DMS79 treated with DMSO at 0.1 percent for 48 hours (cell line): ENCODE measurements at regions not wholly inside any gene's neighbourhood (a gene's known extent, or its start where the extent isn't known, plus 50 kb on each side); places are given as distances from the start of the nearest gene placed in this dataset.
"Not testable (repeated sequence)": the region's sequence is repeated elsewhere in the genome, so short reads cannot be mapped to it uniquely, and the experiment has no call there.

Experiments used
- DNase-seq: peaks from one replicate; lab custom pipeline; 2025; lab: John Stamatoyannopoulos, UW

DNA sequence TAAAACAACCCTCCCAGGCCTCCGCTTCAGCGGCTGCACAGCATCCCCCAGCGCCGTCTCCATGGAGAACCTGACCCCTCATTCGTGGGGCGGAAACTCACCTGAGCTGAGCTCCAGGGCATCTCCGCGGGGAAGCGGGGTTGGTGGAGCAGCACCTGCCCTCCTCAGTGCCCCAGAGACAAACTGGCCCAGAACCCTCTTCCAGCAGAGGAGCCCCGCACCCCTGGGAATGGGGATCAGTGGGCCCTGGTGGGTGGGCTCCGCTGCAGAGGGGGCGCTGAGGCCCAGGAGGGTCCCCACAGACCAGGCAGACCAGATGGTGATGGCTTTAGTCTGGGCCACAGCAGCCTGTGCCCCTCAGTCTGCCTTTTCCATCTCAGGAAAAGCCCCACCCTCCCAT, 261.2 kb downstream of the ADGRD1 start:
- DNase-seq = not testable (repeated sequence)

DNA sequence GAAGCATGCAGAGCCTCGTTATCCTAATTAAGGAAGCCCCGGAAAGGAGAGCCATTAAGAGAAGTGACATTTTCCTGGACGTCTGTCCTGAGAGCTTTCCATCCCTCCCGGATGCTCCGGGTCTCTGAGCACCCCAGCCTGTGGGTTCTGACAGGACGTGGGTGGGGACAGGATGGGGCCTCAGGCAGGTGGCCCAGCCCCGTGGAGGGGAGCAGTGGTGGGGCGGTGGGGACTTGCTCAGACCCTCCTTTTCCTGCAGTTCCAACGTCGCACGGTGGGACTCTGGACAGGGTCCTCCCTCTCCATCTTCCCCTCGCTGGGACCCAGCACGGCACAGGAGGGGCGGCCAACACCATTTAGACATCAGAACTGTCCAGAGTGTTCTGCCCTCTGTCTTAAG, 262.9 kb downstream of the ADGRD1 start:
- DNase-seq = not testable (repeated sequence)

DNA sequence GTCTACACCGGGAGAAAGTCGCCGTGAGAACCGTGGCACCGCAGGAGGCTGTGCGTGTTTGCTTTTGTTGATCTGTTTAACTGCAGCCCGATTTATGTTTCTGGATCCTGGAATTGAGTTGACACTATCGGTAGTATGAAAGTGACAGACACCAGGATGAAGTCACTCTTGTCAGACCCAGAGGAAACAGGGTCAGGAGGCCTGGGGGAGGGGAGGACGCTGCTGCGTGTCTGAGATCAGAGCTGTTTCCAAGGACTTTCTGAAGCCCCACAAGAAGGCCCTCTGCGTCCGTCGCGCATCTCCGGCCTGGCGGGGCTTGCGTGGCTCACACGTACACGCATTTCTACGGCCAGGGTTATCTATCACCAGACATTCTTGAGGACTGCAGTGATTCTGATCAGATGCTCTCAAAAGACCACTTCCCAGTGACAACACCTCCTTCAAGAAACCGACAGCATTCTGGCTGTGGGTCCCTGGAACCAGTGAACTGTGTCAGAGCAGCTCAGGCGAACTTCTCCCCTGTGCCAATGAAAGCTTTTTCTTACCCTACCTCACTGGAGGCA, 263.4 kb downstream of the ADGRD1 start:
- no peak for DNase-seq

DNA sequence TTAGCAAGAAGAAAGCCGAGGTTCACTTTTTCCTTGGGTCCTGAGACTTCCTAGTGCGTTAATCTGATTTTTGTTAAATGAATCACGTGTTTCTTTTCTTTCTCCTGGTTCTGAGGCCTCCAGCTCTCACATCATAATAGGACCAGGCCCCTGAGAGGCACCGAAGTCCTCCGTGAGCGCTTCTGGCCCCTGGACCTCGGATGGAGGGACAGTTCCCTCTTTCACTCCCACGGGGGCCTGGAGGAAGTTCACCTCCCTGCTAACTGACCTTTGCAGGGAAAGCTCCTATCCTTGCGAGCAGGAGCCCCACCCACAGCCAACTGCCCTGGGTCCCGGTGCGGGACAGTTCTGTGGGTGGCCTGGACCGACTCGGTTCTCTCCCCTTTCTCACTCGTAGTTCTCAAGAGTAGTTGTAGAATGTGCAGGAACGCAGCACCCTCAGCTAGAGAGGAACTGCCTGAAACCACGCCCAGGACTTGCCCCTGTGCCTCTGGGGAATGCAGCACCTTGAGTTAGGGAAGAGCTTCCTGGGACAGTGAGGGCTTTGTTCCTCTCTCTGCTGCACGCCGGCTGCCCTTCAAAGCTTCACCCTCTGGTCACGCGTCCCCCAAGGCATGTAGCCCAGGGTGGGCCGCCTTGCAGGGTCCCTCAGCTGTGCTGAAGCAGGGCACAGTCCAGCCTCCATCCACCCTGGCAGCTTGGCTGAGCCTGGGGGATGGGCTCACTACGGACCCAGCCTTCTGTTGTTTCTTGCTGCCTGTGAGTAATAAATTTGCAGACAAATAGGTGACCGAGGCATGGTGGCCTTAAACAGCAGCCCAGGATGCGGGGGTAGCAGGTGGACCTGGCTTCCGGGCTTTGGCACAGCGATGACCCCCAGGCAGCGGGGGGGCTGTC, 264.6 kb downstream of the ADGRD1 start:
- no peak for DNase-seq

DNA sequence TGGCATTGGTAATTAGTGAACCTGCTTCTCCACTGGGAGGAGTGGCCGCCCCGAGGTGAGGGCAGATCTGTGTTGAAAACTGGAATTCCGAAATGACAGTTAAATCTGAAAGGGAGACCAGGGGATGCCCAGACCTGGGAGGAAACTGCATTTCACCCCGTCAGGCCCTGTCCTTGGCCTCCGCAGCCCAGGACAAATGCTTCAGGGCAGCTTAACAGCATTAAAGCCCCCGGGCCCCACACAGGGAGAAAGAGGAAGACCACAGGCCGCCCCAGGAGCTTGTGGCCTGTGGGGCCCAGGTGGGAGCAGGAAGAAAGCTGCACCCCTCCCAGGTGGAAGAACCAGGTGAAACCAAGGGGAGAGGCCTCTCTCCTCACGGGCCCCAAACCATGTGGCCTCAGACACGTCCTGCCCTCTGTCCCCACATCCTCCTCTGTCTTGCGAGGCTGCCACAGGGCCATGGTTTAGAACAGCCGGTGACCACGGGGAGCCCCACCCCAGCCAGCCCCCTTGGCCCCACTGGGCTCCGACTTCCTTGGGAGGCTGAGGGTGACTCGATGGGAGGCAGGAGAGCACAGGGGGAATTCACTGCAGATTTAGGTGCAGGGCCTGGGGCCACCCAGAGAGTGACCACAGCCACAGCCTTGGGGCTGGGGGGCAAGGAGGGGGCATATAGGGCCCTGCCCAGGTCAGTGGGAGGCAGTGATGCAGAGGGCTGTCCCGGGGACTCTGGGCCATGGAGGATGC, 265.4 kb downstream of the ADGRD1 start:
- no peak for DNase-seq

DNA sequence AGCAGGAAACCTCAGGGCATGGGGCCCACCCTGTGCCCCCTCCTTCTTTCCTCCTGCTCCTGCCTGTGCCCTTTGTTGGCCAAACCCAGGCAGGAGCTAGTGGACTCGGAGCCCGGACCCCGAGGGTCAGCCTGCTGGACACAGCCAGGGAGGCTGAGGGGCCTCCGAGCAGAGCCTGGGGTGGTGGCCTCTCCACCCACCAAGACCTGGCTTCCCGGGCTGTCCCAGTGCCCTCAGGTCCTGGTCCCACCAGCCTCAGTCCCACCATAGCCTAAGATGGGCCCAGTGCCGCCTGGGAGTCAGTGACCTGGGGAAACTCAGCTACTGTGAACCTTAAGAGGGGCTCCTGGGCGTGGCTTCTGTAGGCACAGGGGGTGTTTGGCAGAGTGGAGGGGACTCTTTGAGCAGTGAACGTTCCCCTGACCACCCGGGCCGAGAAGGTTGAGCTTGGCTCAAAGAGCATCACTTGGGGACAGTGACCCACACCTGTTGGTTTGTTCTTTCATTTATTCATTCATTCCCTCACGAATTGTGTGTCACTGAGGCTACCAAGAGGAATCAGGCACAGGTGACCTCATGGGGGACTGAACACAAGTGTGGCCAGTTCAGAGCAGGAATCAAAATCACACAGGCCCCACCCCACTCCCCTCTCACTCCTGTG, 266.1 kb downstream of the ADGRD1 start:
- DNase-seq = no peak

DNA sequence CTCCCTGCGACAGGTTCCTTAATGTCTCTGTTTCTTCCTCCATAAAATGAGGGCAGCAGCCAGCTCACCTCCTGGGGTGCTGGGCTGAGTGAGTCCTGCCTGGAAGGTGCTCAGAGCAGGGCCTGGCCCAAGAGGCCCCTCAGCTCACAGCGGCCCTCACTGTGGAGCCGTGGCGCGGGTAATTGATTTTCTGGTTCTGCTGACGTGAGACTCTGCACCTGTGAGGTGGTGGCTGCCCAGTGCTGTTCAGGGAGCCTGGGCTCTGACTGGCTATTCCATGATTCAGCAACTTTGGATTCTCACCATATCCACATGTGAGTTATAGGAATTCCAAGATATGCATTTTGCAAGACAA, 266.6 kb downstream of the ADGRD1 start:
- no peak for DNase-seq

DNA sequence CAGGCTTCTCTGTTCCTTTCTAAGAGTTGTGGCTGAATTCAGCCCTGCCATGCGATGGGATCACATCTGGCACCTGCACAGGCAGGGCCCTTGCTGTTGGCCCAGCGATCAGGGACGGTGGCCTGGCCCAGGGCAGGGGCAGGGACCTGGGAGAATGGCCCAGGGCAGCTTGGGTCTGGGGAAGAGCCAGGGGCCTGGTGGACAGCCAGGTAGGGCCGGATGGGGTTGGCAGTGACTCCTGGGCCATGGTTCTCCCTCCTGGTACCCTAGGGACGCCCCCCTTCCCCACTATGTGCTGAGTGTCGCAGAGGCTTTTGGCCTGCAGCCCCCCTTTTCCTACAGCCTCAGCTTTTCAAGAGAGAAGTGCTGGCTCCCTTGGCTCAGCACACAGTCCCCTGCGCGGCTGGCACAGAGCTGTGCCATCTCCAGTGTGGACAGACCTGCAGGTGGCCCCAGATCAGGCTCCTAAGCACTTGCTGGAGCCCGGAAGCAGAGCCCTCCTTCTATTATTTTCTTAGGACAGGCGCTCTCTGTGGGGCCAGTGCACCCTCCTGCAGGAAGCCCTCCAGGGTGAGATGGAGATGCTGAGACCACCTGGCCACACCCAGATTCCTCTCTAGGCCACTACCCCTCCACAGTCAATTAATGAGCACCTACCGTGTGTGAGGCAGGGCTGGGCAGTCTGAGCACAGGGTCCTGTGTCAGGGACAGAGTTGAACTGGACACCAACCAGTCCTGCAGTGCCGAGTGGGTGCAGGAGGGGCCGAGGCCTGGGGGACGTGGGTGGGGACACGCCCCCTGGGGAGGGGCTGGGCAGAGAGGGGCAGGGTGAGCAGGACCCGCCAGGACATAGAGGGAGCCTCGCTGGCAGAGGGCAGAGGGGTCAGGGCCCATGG, 267.6 kb downstream of the ADGRD1 start:
- no peak for DNase-seq

DNA sequence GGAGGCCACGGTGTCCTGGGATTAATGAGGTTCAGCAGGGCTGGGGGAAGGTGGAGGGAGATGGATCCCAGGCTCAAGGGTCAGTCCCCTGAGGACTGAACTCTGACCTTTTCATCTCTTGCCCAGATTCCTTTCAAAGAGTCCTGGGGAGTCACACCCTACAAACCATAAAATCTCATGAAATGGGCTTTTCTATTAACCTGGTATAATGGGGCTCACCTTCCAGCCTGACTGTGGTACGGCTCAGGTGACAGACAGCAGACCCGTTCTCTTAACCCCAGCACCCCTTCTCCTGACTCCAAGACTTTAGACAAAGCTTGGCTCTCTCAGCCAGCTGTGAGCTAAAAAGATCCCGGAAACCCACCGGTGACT, 268.2 kb downstream of the ADGRD1 start:
- DNase-seq = no peak

DNA sequence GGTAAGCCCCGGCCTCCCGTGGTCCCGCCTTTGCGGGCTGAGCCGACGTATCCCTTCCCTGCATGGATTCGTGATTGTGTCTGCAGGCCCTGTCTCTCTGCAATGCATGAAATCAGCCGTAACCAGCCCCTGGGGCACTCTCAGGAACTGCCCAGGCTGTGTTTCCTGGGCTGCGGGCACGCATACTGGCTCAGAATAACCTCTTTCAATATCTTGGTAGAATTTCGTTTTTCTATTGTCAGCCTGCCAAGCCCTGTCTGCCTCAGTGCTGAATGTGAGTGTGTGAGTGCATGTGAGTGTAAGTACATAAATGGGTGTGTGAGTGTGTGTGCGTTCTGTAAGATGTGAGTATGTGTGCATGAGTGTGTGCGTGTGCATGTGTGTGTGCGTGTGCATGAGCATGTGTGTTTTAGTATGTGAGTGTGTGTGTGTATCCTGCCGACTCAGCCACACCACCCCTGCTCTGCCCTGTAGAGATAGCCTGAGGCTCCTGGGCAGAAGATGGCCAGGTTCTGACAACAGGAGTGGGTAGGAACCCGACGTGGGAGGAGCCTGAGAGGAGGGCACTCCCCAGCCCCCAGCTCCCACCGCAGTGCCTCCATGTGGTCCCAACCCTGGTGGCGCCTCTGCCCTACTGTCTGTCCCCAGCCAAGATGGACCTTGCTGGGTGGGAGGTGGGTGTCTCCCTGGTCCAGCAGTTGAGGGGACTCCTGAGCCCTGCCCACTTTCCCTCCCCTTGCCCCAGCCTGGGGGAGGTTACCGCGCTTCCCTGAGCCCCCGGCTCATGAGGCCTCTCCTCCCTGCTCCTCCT, 268.8 kb downstream of the ADGRD1 start:
- DNase-seq = peak; percentile 83

DNA sequence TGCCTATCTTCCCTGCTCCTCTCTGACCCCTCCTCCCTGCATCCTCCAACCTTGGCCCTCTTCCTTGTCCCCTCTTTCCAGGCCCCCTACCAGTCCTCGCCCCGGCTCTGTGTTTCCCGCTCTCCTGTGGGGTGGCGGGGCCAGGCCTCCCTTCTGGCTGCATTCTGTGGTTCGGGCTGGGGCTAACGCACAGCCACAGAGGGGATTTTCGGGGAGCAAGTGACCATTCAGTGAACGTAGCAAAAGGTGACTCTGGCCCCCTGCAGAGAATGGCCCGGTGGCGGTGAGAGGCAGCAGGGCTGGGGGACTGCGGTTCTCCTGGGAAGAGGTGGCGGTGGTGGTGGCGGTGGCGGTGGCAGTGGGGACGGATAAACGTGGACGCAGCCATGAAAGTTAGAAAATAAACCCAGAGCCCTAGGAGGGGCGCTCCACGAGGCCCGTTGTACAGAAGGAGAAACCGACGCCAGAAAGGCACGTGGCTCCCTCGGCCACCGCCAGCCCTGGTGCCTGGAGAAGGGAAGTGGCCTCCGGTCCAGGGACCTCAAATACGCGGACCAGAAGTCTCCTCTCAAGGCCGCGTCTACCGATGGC, 269.6 kb downstream of the ADGRD1 start:
- DNase-seq = no peak

DNA sequence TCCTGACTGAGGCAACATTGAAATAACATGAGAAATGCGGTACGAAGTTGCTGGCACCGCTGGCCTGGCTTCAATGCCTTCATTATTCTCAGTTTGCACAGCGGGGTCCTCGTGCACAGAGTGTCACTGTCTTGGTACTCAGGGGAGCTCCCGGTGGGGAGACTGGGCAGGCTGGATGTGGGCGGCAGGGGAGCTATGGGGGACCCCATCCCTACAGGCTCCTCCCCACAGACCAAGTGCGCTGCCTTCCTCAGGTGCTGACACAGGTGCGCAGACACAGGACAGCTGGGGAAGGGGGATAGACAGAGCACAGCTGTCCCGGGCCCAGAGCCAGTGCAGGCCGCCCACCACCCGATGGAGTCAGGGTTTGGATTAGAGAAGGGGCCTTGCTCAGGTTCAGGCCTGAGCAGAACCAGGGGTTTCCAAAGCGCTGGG, 270.1 kb downstream of the ADGRD1 start:
- DNase-seq = no peak

DNA sequence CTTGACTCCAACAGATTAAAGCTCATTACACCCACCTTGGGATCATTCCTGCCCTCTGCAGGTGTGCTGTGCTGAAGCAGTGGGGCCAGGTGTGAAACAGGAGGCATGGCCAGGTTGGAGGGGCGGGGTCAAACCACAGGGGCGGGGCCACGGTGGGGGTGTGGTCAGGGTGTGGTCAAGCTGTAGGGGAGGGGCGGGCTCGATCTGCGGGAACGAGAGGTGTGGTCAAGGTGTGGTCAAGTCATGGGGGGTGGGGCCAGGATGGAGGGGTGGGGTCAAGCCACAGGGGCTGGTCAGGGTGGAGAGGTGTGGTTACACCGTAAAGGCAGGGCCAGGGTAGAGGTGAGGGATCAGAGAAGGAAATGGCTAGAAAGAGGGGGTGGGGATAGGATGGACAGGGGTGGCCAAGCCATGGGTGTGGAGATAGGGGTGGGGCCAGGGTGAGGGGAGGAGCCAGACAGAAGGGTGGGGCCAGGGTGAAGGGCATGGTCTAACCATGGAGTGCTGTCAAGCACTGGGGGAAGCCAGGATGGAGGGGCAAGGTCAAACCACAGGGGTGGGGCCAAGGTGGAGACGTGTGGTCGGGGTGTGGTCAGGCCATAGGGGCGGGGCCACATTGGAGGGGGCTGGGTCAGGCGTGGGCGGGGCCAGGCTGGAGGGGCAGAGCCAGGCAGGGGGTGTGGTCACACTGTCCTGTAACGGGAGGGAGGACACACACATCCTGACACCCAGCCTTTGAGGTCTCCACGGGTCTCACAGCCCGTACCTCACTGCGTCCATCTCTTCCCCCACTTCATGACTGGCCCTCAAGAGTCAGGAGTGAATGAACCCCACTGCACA, 270.7 kb downstream of the ADGRD1 start:
- not testable (repeated sequence) for DNase-seq

DNA sequence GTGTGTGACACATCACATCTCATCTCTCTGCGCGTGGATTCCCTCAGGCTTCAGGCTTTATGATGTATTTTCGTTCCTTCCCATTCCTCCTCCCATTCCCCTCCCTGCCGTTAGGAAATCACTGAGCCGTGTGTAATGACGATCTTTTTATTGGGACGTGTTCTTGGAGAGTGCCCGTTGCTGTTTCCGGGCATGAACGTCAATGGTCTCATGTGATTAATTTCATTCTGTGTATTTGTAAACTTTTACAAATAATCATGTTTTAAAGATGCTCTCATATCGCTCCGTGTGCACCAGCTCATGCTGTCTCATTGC, 271.3 kb downstream of the ADGRD1 start:
- not testable (repeated sequence) for DNase-seq

DNA sequence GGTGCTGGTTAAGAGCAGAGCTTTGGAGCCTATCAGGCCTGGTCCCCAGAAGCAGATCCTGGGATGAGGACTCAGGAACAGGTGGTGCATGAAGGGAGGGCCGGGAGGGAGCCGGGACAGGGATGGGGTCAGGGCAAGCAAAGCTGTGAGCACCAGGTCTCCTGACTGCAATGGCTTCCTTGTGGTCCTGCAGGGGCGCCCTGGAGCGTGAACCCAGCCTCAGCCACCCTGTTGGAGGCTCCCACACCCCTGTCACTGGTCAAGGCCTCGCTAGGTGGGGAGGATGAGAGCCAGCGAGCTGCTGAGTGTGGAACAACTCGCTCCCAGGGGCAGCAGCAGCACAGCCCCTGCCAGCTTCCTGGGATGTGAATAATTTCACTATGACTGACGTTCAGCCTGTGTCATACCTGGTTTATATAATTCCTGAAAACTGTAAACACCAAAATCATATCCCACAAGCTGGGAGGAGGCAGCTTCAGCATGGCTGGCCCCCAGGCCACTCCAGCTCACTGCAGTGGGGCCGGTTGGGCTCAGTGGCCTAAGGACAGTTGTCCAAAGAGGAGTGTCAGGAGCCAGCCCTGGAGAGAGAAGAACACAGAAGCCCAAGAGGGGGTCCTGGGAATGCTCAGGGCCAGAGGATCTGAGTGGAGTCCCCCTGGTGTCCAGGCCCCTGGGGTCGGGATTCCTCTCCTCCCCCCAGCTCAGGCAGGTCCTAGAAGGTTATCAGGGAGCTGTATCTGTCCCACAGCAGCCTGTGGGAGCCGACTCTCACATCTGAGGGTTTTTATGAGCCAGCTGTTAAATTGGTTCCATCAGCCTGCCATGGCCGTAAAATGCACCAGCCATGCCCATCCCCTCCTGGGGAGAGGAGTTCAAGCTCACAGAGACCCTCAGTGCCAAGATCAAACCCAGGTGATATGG, 272.9 kb downstream of the ADGRD1 start:
- no peak for DNase-seq

DNA sequence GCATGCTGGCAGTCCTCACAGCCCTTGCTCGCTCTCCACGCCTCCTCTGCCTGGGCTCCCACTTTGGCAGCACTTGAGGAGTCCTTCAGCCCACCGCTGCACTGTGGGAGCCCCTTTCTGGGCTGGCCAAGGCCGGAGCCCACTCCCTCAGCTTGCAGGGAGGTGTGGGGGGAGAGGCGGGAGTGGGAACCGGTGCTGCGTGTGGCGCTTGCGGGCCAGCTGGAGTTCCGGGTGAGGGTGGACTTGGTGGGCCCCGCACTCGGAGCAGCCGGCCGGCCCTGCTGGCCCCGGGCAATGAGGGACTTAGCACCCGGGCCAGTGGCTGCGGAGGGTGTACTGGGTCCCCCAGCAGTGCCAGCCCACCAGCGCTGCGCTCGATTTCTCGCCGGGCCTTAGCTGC, 273.9 kb downstream of the ADGRD1 start:
- DNase-seq = not testable (repeated sequence)

DNA sequence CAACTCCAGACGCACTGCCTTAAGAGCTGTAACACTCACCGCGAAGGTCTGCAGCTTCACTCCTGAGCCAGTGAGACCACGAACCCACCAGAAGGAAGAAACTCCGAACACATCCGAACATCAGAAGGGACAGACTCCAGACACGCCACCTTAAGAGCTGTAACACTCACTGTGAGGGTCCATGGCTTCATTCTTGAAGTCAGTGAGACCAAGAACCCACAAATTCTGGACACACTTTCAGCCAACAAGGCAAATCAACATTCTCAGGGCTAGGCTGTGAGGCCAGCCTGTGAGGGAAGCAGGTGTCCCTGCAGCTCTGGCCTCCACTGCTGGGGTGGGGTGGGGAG, 275.3 kb downstream of the ADGRD1 start:
- DNase-seq = not testable (repeated sequence)
